8988T (cell line): ENCODE measurements at regions not wholly inside any gene's neighbourhood (a gene's known extent, or its start where the extent isn't known, plus 50 kb on each side); places are given as distances from the start of the nearest gene placed in this dataset.

ENCODE experiments used
- DNase-seq: peaks from one replicate; pipeline ENCODE4 v3.0.0; 2011

- DNase-seq = no peak
These were observed 546.9 kb upstream of the GHITM start for GRCh38 chr10:83592337-83592935.

GRCh38 chr10:83603708-83604107 lies 535.6 kb upstream of the GHITM start:
- DNase-seq = no peak

- DNase-seq = no peak
These were observed 533.3 kb upstream of the GHITM start for GRCh38 chr10:83605783-83606630.

- no peak for DNase-seq
These were observed 531.2 kb upstream of the GHITM start for GRCh38 chr10:83607959-83608745.

- DNase-seq = no peak
These were observed 527.3 kb upstream of the GHITM start for GRCh38 chr10:83612050-83612449.

- DNase-seq = no peak
These were observed 526.6 kb upstream of the GHITM start for GRCh38 chr10:83612746-83613145.

- DNase-seq = no peak
These were observed 522.1 kb upstream of the GHITM start for GRCh38 chr10:83617172-83617571.

GRCh38 chr10:83617692-83618545 lies 521.4 kb upstream of the GHITM start:
- DNase-seq = no peak

GRCh38 chr10:83625831-83626360 lies 513.4 kb upstream of the GHITM start:
- no peak for DNase-seq

GRCh38 chr10:83632701-83633100 lies 506.6 kb upstream of the GHITM start:
- DNase-seq = no peak

- no peak for DNase-seq
These were observed 505.8 kb upstream of the GHITM start for GRCh38 chr10:83633547-83633946.

- no peak for DNase-seq
These were observed 502.5 kb upstream of the GHITM start for GRCh38 chr10:83636826-83637225.

GRCh38 chr10:83647526-83647925 lies 491.8 kb upstream of the GHITM start:
- DNase-seq = no peak

GRCh38 chr10:83648201-83648600 lies 491.1 kb upstream of the GHITM start:
- no peak for DNase-seq

- DNase-seq = no peak
These were observed 489.8 kb upstream of the GHITM start for GRCh38 chr10:83649471-83649870.

GRCh38 chr10:83654689-83655088 lies 484.6 kb upstream of the GHITM start:
- DNase-seq = no peak

- no peak for DNase-seq
These were observed 482.4 kb upstream of the GHITM start for GRCh38 chr10:83656924-83657323.

- DNase-seq = no peak
These were observed 481.8 kb upstream of the GHITM start for GRCh38 chr10:83657487-83657886.

GRCh38 chr10:83663918-83664317 lies 475.4 kb upstream of the GHITM start:
- DNase-seq = no peak

- no peak for DNase-seq
These were observed 472.5 kb upstream of the GHITM start for GRCh38 chr10:83666762-83667161.

GRCh38 chr10:83667594-83667993 lies 471.7 kb upstream of the GHITM start:
- DNase-seq = no peak

GRCh38 chr10:83673316-83673715 lies 466.0 kb upstream of the GHITM start:
- no peak for DNase-seq

- no peak for DNase-seq
These were observed 461.5 kb upstream of the GHITM start for GRCh38 chr10:83677795-83678194.
